Cardiac muscle cell (in vitro differentiated cells and primary cell): ENCODE measurements at regions not wholly inside any gene's neighbourhood (a gene's known extent, or its start where the extent isn't known, plus 50 kb on each side); places are given as distances from the start of the nearest gene placed in this dataset.

Experiments used
- DNase-seq, 2 donors: peaks; one replicate each; pipeline versions ENCODE4 v3.0.0 to v3.0.0-alpha.2; 2010 to 2017; ENCODE audit warnings: low read depth in 1 of 2, low spot score in 1 of 2
- H3K27ac ChIP-seq: fragments of 200-600 bp; sonication (generic); 2 replicates; pipeline ENCODE4 v1.5.1; 2016
- H3K27me3 ChIP-seq: fragments of 200-600 bp; sonication (generic); 2 replicates; pipeline ENCODE4 v1.6.0; 2016; ENCODE audit warnings: control low read depth
- H3K36me3 ChIP-seq: fragments of 200-600 bp; sonication (generic); 2 replicates; pipeline ENCODE4 v1.5.1; 2016; ENCODE audit warnings: control low read depth
- H3K4me1 ChIP-seq: fragments of 200-600 bp; sonication (generic); 2 replicates; pipeline ENCODE4 v1.8.1; 2017; ENCODE audit warnings: low read depth, mild to moderate bottlenecking, mixed run types
- H3K4me3 ChIP-seq: fragments of 200-600 bp; sonication (generic); 2 replicates; pipeline ENCODE4 v1.5.1; 2016; ENCODE audit warnings: mild to moderate bottlenecking
- H3K9me3 ChIP-seq: fragments of 200-600 bp; sonication (generic); 2 replicates; pipeline ENCODE4 v1.5.1; 2017; ENCODE audit warnings: low read depth, mild to moderate bottlenecking, control low read depth
- CTCF ChIP-seq: IDR thresholded peaks from 2 replicates; pipeline ENCODE4 v1.5.1; 2012; ENCODE audit warnings: low read depth, mild to moderate bottlenecking, low read length

DNA sequence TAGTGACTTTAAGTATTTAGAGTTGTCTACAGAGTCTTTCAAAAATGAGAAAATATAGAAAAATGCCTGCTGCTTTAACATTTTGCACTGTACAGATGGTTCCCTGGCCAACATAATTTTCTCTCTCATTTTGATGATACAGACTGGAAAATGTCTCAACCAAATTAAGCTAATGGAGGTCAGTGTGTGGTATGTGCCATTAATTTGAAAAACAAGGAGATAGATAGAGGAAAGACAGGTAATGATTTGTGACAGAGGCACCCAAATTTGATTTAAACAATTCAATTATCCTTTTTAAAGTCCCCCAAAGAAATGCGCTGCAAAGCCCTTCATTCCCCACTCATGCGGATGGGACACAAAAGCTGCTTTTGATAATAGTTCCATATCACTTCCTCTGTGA is 140.0 kb downstream of the ASCL1 start:
- Histone ChIP-seq H3K4me1 (no peaks in the 10 kb centered on the region), H3K27me3 (no peaks in the 10 kb centered on the region), H3K27ac (no peak overlapping the region), H3K9me3 (no peaks in the 10 kb centered on the region), H3K4me3 (no peak overlapping the region), H3K36me3 (no peaks in the 10 kb centered on the region)
- TF ChIP-seq CTCF = no peak
- DNase-seq = no peak

GRCh38 chr12:103100257-103100831 is 142.9 kb downstream of the ASCL1 start:
- Histone ChIP-seq H3K9me3 (no peaks in the 10 kb centered on the region), H3K36me3 (no peaks in the 10 kb centered on the region), H3K4me3 (no peak overlapping the region), H3K27me3 (no peaks in the 10 kb centered on the region), H3K4me1 (no peaks in the 10 kb centered on the region), H3K27ac (no peak overlapping the region)
- no peak for DNase-seq
- no peak for TF ChIP-seq CTCF

GRCh38 chr12:103102225-103102744 is 144.8 kb downstream of the ASCL1 start:
- Histone ChIP-seq H3K4me1 (no peaks in the 10 kb centered on the region), H3K4me3 (no peak overlapping the region), H3K27ac (no peak overlapping the region), H3K36me3 (no peaks in the 10 kb centered on the region), H3K9me3 (no peaks in the 10 kb centered on the region), H3K27me3 (no peaks in the 10 kb centered on the region)
- TF ChIP-seq CTCF = no peak
- no peak for DNase-seq

DNA sequence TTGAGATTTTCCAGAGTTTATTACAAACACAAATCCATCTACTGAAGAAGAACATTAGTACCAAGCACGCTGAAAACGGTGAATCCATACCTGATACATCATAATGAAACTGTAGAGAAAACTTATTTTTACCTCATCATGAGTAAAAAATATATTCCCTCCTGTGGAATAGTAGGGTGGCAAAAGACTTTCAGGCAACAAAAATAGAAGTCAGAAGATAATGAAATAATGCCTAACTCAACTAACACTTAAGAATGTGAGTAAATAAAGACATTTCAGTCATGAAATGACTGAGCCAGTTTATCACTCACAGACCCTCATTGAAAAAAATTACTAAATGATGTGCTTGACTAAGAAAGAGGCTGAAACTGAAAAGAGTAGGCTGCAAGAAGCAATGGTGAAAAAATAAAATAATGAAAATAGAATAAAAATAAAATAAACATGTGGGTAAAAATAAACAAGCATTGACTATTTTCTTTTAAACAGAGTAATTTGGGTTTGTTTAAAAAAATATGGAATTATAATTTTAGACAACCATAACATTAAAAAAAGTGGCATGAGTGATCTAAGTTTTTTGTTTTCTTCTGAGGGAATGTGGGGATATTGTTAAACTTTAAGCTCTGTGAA is 148.6 kb downstream of the ASCL1 start:
- H3K27me3 ChIP-seq = no peaks in the 10 kb centered on the region
- H3K4me3 ChIP-seq = no peak overlapping the region
- H3K27ac ChIP-seq = no peak overlapping the region

DNA sequence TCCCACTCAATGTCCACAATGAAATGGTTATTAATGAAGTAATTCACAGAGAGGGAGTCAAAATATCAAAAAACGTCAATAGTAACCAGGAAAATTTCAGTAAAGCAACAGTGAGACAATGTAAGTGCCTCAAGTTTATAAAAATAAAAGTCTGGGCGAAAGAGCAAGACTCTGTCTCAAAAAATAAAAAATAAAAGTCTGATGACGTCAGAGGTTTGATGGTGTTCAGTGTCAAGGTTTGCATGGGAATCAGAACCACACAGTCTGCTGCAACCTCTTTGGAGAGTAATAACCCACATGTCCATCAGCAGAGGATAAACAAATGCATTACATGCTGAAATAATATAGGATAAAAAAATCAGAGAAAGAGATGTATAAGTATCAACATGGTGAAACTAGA is 152.4 kb downstream of the ASCL1 start:
- Histone ChIP-seq H3K36me3 (no peaks in the 10 kb centered on the region), H3K4me1 (no peaks in the 10 kb centered on the region), H3K27ac (no peak overlapping the region), H3K4me3 (no peak overlapping the region), H3K9me3 (no peaks in the 10 kb centered on the region), H3K27me3 (no peaks in the 10 kb centered on the region)
- TF ChIP-seq CTCF = no peak
- DNase-seq = no peak

More for the DNA sequence above, 148.6 kb downstream of the ASCL1 start:
- no peak for TF ChIP-seq CTCF
- H3K36me3 ChIP-seq = no peaks in the 10 kb centered on the region
- H3K9me3 ChIP-seq = no peaks in the 10 kb centered on the region
- no peak for DNase-seq
- H3K4me1 ChIP-seq = no peaks in the 10 kb centered on the region
